OCI-LY7 (cell line): ENCODE measurements at regions not wholly inside any gene's neighbourhood (a gene's known extent, or its start where the extent isn't known, plus 50 kb on each side); places are given as distances from the start of the nearest gene placed in this dataset.

Experiments
- CTCF ChIP-seq: fragments of 200-600 bp; sonication (generic); conservative IDR thresholded peaks from 2 replicates; pipeline ENCODE4 v1.5.1; 2014; ENCODE audit warnings: mild to moderate bottlenecking, antibody characterized with exemption, low read length, moderate library complexity, mixed read lengths
- EZH2phosphoT487 ChIP-seq: fragments of 200-600 bp; sonication (generic); IDR thresholded peaks from 2 replicates; pipeline ENCODE4 v1.6.1; 2018; ENCODE audit warnings: low read depth, borderline replicate concordance, mild to moderate bottlenecking, mixed run types, antibody characterized with exemption, low read length, moderate library complexity, mixed read lengths

GRCh38 chr12:90111791-90112580 lies 403.3 kb upstream of the ATP2B1 start:
- no peak for TF ChIP-seq CTCF
- TF ChIP-seq EZH2phosphoT487, result no peak
